ENCODE measurements at regions not wholly inside any gene's neighbourhood (a gene's known extent, or its start where the extent isn't known, plus 50 kb on each side); places are given as distances from the start of the nearest gene placed in this dataset.

DNA sequence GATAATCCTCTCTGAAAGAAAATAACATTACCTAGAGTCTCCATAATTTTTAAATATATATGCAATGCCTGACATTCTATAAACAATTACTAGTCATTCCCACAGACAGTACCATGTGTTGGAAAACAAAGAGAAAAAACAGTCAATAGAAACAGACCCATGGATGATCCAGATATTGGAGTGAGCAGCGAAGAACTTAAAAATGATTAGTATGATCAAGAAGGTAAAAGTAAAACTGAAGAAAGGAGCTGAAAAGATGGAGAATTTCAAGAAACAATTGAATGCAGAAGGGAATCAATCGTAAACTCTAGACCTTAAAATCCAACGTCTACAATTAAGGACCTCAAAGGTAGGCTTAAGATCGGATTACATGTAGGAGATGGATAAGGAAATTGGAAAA lies 330.6 kb downstream of the SHANK2 start:
- no peak for TF ChIP-seq EGR1 (IDR thresholded peaks at IDR 0.05)
- TF ChIP-seq, protein P1, sequence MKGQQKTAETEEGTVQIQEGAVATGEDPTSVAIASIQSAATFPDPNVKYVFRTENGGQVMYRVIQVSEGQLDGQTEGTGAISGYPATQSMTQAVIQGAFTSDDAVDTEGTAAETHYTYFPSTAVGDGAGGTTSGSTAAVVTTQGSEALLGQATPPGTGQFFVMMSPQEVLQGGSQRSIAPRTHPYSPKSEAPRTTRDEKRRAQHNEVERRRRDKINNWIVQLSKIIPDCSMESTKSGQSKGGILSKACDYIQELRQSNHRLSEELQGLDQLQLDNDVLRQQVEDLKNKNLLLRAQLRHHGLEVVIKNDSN (IDR thresholded peaks at IDR 0.05): no peak
- TF ChIP-seq, protein P2, sequence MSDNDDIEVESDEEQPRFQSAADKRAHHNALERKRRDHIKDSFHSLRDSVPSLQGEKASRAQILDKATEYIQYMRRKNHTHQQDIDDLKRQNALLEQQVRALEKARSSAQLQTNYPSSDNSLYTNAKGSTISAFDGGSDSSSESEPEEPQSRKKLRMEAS (IDR thresholded peaks at IDR 0.05): no peak

DNA sequence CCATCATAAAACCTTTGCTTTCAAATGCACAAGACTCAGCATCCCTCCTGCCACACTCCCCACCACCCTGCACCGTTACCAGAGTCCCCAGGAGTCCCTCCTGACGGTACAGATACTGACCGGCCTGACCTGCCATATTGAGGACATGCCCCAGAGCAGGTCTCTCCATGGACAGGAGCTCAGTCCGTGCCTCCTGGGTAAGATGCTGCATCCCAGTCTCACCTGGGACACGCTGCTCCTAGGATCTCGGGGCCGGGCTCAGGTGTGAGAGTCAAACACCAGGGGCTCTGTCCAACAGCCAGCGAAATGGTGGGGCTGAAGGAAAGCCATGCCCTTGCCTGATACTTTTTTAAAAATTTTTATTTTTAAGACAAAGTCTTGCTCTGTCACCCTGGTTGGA lies 328.3 kb downstream of the SHANK2 start:
- TF ChIP-seq FOXM1 (IDR thresholded peaks at IDR 0.05; ENCODE audit: borderline replicate concordance, low read depth) (no peak), YY1 (IDR thresholded peaks at IDR 0.05; ENCODE audit: low read depth) (no peak), CEBPB (IDR thresholded peaks at IDR 0.05) (no peak), TCF12 (IDR thresholded peaks at IDR 0.05; ENCODE audit: low read depth) (no peak), CREB1 (IDR thresholded peaks at IDR 0.05; ENCODE audit: low read depth) (no peak), RAD21 (IDR thresholded peaks at IDR 0.05; ENCODE audit: low read depth) (no peak), EP300 (IDR thresholded peaks at IDR 0.05; ENCODE audit: borderline replicate concordance) (no peak), EGR1 (IDR thresholded peaks at IDR 0.05) (no peak), ZBTB7A (IDR thresholded peaks at IDR 0.05; ENCODE audit: low read depth) (no peak), TEAD4 (IDR thresholded peaks at IDR 0.05) (no peak), TAF1 (IDR thresholded peaks at IDR 0.05; ENCODE audit: low read depth) (no peak), NFIC (IDR thresholded peaks at IDR 0.05) (no peak)
- TF ChIP-seq, protein P3, sequence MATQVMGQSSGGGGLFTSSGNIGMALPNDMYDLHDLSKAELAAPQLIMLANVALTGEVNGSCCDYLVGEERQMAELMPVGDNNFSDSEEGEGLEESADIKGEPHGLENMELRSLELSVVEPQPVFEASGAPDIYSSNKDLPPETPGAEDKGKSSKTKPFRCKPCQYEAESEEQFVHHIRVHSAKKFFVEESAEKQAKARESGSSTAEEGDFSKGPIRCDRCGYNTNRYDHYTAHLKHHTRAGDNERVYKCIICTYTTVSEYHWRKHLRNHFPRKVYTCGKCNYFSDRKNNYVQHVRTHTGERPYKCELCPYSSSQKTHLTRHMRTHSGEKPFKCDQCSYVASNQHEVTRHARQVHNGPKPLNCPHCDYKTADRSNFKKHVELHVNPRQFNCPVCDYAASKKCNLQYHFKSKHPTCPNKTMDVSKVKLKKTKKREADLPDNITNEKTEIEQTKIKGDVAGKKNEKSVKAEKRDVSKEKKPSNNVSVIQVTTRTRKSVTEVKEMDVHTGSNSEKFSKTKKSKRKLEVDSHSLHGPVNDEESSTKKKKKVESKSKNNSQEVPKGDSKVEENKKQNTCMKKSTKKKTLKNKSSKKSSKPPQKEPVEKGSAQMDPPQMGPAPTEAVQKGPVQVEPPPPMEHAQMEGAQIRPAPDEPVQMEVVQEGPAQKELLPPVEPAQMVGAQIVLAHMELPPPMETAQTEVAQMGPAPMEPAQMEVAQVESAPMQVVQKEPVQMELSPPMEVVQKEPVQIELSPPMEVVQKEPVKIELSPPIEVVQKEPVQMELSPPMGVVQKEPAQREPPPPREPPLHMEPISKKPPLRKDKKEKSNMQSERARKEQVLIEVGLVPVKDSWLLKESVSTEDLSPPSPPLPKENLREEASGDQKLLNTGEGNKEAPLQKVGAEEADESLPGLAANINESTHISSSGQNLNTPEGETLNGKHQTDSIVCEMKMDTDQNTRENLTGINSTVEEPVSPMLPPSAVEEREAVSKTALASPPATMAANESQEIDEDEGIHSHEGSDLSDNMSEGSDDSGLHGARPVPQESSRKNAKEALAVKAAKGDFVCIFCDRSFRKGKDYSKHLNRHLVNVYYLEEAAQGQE (IDR thresholded peaks at IDR 0.05; ENCODE audit: low read depth): no peak
- TF ChIP-seq, protein P2 (IDR thresholded peaks at IDR 0.05): no peak
- TF ChIP-seq, protein P1 (IDR thresholded peaks at IDR 0.05): no peak

DNA sequence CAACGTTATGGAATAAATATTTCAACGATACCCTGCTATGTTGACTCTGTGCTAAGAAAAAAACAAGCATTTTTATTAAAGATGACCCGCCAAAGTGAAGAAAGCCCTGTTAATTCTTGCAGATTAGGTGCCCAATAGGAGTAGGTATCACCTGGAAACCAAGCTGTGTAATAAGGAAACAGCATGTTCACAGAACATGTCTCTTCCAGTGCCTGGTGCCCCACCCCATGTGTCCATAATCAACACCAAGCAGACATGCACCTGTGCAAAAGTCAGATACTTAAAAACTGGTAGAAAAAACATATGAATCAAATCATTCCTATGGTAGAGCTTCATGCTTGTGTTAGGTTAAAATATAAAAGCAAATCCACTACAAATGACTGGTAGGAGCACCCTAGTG lies 327.1 kb downstream of the SHANK2 start:
- TF ChIP-seq, protein P1 (IDR thresholded peaks at IDR 0.05): no peak
- TF ChIP-seq TAF1 (IDR thresholded peaks at IDR 0.05; ENCODE audit: low read depth) (no peak), ZBTB7A (IDR thresholded peaks at IDR 0.05; ENCODE audit: low read depth) (no peak)

DNA sequence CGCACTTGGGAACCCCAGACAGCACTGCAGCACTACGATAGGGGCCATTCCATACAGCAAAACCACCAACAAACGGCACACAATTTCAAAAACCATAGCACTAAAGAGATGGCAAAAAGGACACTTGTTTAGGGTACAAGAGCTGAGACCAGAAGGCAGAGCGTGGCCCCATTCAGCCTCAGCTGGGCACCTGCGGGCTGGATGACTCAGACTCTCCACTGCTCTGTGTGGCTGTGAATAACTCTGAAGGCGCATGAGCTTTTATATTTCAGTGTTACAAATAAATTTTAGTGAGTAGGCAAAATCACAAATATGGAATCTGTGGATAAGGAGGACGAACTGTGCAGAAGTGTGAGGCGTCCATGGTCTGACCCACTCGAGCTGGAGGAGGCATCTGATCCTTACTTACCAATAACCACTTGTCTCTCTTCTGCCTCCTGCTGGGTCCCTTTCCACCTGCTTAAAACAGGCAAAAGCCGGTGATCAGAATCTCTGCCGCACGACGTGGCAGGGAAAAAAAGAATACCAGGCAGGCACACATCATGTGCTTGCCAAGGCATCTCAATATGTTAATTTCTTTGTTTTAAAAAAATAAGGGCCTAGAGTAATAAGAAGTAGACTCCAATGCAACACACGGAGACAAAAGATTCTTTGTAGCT lies 325.7 kb downstream of the SHANK2 start:
- TF ChIP-seq, protein P3 (IDR thresholded peaks at IDR 0.05; ENCODE audit: low read depth): no peak
- TF ChIP-seq TCF12 (IDR thresholded peaks at IDR 0.05; ENCODE audit: low read depth) (no peak), CEBPB (IDR thresholded peaks at IDR 0.05) (no peak), FOXM1 (IDR thresholded peaks at IDR 0.05; ENCODE audit: borderline replicate concordance, low read depth) (no peak)

DNA sequence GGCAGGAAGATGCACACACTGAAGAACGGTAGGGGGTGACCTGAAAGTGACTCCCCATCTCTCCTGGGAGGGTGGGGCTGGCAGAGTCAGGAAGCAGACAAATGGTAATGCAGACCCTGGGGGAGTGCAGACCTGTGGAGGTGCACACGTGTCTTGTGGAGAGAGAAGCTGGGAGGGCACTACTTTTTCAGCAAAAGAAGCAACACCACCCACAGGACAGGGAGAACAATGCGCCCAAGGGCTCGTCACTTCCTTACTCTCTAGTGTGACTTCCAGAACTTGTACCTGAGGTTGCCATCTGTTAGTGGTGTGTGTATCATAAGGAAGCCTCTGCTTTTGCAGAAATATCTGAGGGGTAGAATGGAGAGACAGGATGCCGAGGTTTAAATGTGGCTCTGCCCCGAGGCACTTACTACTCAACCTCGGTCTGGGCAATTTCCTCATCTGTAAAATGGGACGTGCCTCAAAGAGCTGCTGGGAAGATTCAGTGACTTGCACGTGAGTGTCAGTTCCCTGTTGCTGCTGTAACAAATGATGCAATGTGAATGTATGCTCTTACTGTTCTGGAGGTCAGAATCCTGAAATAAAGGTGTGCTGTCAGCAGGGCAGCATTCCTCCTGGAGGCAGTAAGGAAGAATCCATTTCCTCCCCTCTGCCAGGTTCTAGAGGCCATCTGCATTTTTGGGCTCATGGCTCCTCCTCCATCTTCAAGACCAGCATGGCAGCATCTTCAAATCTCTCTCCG lies 323.4 kb downstream of the SHANK2 start:
- TF ChIP-seq, protein P1 (IDR thresholded peaks at IDR 0.05): no peak
- TF ChIP-seq RAD21 (IDR thresholded peaks at IDR 0.05; ENCODE audit: low read depth) (no peak), TEAD4 (IDR thresholded peaks at IDR 0.05) (no peak), ZBTB7A (IDR thresholded peaks at IDR 0.05; ENCODE audit: low read depth) (no peak), YY1 (IDR thresholded peaks at IDR 0.05; ENCODE audit: low read depth) (no peak), EGR1 (IDR thresholded peaks at IDR 0.05) (no peak), EP300 (IDR thresholded peaks at IDR 0.05; ENCODE audit: borderline replicate concordance) (no peak)
